Ascending aorta (tissue), 2 donors: ENCODE measurements at regions not wholly inside any gene's neighbourhood (a gene's known extent, or its start where the extent isn't known, plus 50 kb on each side); places are given as distances from the start of the nearest gene placed in this dataset.

Experiments
- DNase-seq, 2 donors: peaks; one replicate each; pipeline ENCODE4 v3.0.0-alpha.2; 2019; ENCODE audit warnings: low spot score in 2 of 2
- H3K27ac ChIP-seq, 2 donors: fragments of 200-600 bp; sonication (generic); one replicate each; pipeline ENCODE4 v1.5.1; 2016 to 2017; ENCODE audit warnings: mild to moderate bottlenecking in 1 of 2
- H3K27me3 ChIP-seq: fragments of 200-600 bp; sonication (generic); one replicate; pipeline ENCODE4 v1.5.1; 2017
- H3K36me3 ChIP-seq, 2 donors: fragments of 200-600 bp; sonication (generic); one replicate each; pipeline ENCODE4 v1.5.1; 2016
- H3K4me1 ChIP-seq, 2 donors: fragments of 200-600 bp; sonication (generic); one replicate each; pipeline ENCODE4 v1.5.1; 2016 to 2017; ENCODE audit warnings: mild to moderate bottlenecking in 1 of 2
- H3K4me3 ChIP-seq, 2 donors: fragments of 200-600 bp; sonication (generic); one replicate each; pipeline ENCODE4 v1.5.1; 2016 to 2017; ENCODE audit warnings: mild to moderate bottlenecking in 1 of 2
- H3K9me3 ChIP-seq, 2 donors: fragments of 200-600 bp; sonication (generic); one replicate each; pipeline ENCODE4 v1.5.1; 2016
- intact Hi-C: fragments of 100-400 bp; cut with DNase I; formaldehyde crosslinking; loops from one replicate; pipeline ENCODE4 v1.15.1; 2023
- TF ChIP-seq, protein P1 (sequence below), 3 experiments: fragments of 200-600 bp in 2 of 3; fragments of 450-650 bp in 1 of 3; sonication (generic) in 2 of 3; IDR thresholded peaks; one replicate each; pipeline ENCODE4 v1.5.1; 2016 to 2019; ENCODE audit warnings: antibody characterized with exemption in 3 of 3, mild to moderate bottlenecking in 1 of 3, moderate library complexity in 1 of 3

DNA sequence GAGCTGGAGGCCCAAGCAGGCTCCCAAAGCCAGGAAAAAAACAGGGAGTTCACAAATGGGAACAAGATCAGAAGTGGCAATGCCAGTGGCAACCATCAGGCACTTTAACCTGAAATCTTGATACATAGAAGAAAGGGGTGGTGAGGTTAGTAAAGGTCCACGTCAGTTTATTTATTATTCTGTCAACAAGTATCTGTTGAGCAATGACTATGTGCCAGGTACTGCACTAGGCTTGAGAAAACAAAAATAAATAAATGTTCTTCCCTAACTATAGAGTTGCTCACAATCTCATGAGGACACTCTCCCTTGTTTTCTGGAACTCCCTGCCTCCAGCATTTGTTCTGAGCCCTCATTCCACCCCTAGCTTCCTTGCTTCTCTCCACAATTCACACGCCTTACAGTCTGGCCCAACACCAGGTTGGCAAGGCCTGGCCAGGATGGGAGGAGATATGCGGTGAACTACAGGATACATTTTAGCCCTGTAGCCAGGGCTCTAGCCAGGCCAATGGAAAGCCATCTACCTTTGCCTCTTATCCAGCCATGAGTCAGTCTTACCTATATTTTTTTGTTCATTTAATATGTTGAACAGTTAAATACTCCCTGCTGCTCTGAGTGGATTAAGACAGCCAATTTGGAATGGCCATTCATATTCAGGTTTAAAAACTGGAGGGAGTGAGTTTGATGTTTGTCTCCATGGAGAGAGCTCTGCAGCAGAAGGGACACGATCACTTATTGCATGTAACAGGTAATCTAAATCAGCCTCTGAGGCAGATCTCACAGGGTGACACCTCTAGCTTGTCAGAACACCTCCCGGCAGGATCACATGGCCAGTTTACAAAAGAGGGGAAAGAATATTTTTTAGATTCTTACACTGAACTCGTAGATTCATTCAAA is 161.9 kb upstream of the ATP11B start:
- TF ChIP-seq, protein P1, sequence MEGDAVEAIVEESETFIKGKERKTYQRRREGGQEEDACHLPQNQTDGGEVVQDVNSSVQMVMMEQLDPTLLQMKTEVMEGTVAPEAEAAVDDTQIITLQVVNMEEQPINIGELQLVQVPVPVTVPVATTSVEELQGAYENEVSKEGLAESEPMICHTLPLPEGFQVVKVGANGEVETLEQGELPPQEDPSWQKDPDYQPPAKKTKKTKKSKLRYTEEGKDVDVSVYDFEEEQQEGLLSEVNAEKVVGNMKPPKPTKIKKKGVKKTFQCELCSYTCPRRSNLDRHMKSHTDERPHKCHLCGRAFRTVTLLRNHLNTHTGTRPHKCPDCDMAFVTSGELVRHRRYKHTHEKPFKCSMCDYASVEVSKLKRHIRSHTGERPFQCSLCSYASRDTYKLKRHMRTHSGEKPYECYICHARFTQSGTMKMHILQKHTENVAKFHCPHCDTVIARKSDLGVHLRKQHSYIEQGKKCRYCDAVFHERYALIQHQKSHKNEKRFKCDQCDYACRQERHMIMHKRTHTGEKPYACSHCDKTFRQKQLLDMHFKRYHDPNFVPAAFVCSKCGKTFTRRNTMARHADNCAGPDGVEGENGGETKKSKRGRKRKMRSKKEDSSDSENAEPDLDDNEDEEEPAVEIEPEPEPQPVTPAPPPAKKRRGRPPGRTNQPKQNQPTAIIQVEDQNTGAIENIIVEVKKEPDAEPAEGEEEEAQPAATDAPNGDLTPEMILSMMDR (IDR thresholded peaks at IDR 0.05): no peak
- H3K4me1 ChIP-seq: no peaks in the 10 kb centered on the region
- H3K4me3 ChIP-seq: no peak overlapping the region
- H3K36me3 ChIP-seq: no peaks in the 10 kb centered on the region
- no peaks in the 10 kb centered on the region for H3K27me3 ChIP-seq
- H3K9me3 ChIP-seq: no peaks in the 10 kb centered on the region
- no peak overlapping the region for H3K27ac ChIP-seq
- no peak for DNase-seq
- intact Hi-C loops: no loop called here

DNA sequence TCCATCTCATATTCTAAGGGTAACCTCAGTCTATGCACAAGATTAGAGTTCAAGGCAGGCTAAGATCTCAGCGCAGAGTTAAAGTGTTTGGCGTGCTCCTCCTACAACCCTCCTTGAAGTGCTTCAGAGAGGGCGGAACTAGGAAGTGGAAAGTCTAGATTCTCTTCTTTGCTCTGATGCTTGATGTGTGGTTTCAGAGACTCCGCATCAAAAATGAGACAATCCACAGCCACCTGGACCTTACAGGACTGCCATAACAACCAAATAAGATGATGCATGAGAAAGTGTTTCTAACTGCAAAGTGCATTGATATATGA is 161.3 kb upstream of the ATP11B start:
- Histone ChIP-seq H3K27me3 (no peaks in the 10 kb centered on the region), H3K4me3 (no peak overlapping the region), H3K9me3 (no peaks in the 10 kb centered on the region), H3K27ac (no peak overlapping the region), H3K36me3 (no peaks in the 10 kb centered on the region), H3K4me1 (no peaks in the 10 kb centered on the region)
- no peak for DNase-seq
- intact Hi-C loops: no loop called here
- TF ChIP-seq, protein P1 (IDR thresholded peaks at IDR 0.05): no peak

DNA sequence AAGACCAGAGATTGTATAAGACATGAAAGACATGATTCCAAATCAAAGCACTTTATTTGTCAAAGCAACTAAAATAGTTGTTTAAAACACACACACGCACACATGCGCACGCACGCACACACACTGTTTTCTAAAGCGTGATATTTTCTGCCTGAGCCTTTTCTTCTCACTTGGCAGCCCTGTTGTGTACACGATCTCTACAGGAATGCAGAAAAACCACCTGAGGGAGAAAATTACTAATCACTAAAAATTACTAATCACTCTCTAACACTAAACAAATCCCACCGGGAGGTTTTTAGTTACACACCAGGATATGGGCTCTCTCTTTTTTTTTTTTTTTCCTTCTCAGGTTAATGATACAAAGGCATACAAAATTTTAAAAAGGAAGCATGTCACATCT is 160.1 kb upstream of the ATP11B start:
- intact Hi-C loops: no loop called here
- no peaks in the 10 kb centered on the region for H3K27me3 ChIP-seq
- no peak overlapping the region for H3K27ac ChIP-seq
- no peak overlapping the region for H3K4me3 ChIP-seq
- no peaks in the 10 kb centered on the region for H3K4me1 ChIP-seq
- no peak for DNase-seq
- no peaks in the 10 kb centered on the region for H3K9me3 ChIP-seq
- TF ChIP-seq, protein P1 (IDR thresholded peaks at IDR 0.05): no peak
- H3K36me3 ChIP-seq: no peaks in the 10 kb centered on the region

DNA sequence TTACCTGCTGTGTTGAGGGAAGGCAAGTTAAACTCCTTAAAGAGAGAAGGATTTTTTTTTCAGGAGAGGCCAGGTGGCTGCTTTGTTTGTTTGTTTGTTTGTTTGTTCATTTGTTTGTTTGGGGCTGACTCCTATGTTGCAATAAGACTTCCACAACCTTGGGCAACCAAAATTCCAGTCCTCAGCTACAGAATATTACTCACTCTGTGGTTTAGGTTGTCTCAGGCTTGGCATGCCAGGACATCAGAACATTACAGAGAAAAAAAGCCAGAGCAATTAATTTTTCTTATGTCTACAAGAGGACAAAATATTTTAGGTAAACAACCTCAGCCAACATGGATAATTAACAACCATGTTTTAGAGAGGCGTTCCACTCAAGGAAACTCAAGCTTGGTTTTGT is 156.7 kb upstream of the ATP11B start:
- DNase-seq: no peak
- Histone ChIP-seq H3K4me1 (no peaks in the 10 kb centered on the region), H3K27ac (no peak overlapping the region), H3K36me3 (no peaks in the 10 kb centered on the region), H3K4me3 (no peak overlapping the region), H3K27me3 (no peaks in the 10 kb centered on the region), H3K9me3 (no peaks in the 10 kb centered on the region)
- TF ChIP-seq, protein P1 (IDR thresholded peaks at IDR 0.05): no peak
- intact Hi-C loops: no loop called here

DNA sequence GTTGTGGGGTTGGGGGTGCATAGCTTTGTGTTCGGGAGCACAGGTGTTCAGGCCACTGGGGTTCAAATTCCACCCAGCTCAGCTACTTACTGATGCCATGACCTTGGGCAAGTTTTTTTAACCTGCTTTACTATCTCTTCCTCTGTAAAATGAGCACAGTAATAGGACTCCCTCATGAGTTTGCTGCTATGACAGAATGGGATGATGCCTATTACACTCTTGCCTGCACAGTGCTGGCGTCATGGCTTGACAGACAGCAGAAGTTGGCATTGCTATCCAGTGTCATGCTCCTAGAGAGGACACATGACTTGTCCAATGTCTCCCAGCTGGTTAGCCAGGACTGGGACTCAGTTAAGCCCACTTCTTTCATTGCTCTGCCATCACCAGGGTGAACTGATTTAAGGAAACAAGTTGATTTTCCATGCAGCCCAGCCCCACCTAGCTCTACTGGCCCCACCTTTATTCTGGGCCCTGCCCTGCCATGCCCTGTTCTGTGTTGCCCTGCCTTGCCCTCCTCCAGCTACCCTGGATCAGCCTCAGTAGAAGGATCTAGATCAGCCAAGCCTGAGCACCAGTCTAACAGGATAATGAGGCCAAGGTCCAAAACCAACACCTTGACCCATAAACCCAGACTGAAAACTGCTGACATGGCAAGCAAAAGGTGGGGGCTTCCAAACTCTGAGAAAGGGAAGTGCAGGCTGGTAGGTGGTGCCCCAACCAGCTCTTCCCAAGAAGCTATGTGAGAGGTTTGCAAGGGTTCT is 155.8 kb upstream of the ATP11B start:
- intact Hi-C loops: no loop called here
- H3K4me3 ChIP-seq: no peak overlapping the region

More for the DNA sequence above, 155.8 kb upstream of the ATP11B start:
- TF ChIP-seq, protein P1 (IDR thresholded peaks at IDR 0.05): no peak
- Histone ChIP-seq H3K36me3 (no peaks in the 10 kb centered on the region), H3K27ac (no peak overlapping the region), H3K9me3 (no peaks in the 10 kb centered on the region), H3K27me3 (no peaks in the 10 kb centered on the region), H3K4me1 (no peaks in the 10 kb centered on the region)
- DNase-seq: no peak
